Sigmoid colon (tissue), 6 donors: ENCODE measurements at regions not wholly inside any gene's neighbourhood (a gene's known extent, or its start where the extent isn't known, plus 50 kb on each side); places are given as distances from the start of the nearest gene placed in this dataset.

Experiments
- DNase-seq: peaks from one replicate; pipeline ENCODE4 v3.0.0-alpha.2; 2019
- H3K27ac ChIP-seq, 4 donors: fragments of 200-600 bp; sonication (generic); one replicate each; pipeline ENCODE4 v1.5.1; 2016 to 2019; ENCODE audit warnings: mild to moderate bottlenecking in 1 of 4
- H3K27me3 ChIP-seq, 3 donors: fragments of 200-600 bp; sonication (generic); one replicate each; pipeline ENCODE4 v1.5.1; 2019; ENCODE audit warnings: mild to moderate bottlenecking in 1 of 3
- H3K36me3 ChIP-seq, 4 donors: fragments of 200-600 bp; sonication (generic); one replicate each; pipeline ENCODE4 v1.5.1; 2016 to 2019
- H3K4me1 ChIP-seq, 4 donors: fragments of 200-600 bp; sonication (generic); one replicate each; pipeline ENCODE4 v1.5.1; 2017 to 2019
- H3K4me3 ChIP-seq, 4 donors: fragments of 200-600 bp; sonication (generic); one replicate each; pipeline ENCODE4 v1.5.1; 2017 to 2019; ENCODE audit warnings: mild to moderate bottlenecking in 2 of 4, moderate library complexity in 1 of 4
- H3K9me3 ChIP-seq, 4 donors: fragments of 200-600 bp in 3 of 4; sonication (generic) in 3 of 4; one replicate each; pipeline versions ENCODE4 v1.5.1 to v1.6.1; 2013 to 2019
- EP300 ChIP-seq, 4 donors: sonication (generic); formaldehyde crosslinking; IDR thresholded peaks; one replicate each; pipeline ENCODE4 v1.6.1; 2017; ENCODE audit warnings: antibody characterized with exemption in 4 of 4
- POLR2A ChIP-seq, 2 donors: fragments of 450-650 bp; IDR thresholded peaks; one replicate each; pipeline ENCODE4 v1.6.1; 2016; ENCODE audit warnings: antibody characterized with exemption in 2 of 2, mild to moderate bottlenecking in 2 of 2, moderate library complexity in 2 of 2
- POLR2AphosphoS5 ChIP-seq, 4 donors: sonication (generic); formaldehyde crosslinking; IDR thresholded peaks; one replicate each; pipeline ENCODE4 v1.6.1; 2017; ENCODE audit warnings: antibody characterized with exemption in 4 of 4
- WGBS, 2 donors: extraction: QIAGEN DNeasy Blood & Tissue Kit; methylation state at CpG; one replicate each; pipeline ENCODE4 v1.1.7; 2013; 5-methylcytosine and 5-hydroxymethylcytosine counted together
- intact Hi-C: fragments of 100-400 bp; cut with DNase I; formaldehyde crosslinking; loops from one replicate; pipeline ENCODE4 v1.15.1; 2023
- TF ChIP-seq, protein P1 (sequence below), 4 experiments: fragments of 450-650 bp in 3 of 4; fragments of 200-600 bp in 1 of 4; IDR thresholded peaks; one replicate each; pipeline ENCODE4 v1.5.1; 2016 to 2019; ENCODE audit warnings: antibody characterized with exemption in 4 of 4, mild to moderate bottlenecking in 3 of 4, moderate library complexity in 2 of 4
- donor health status: healthy with polysubstance abuse.
- donor health status: healthy.

DNA sequence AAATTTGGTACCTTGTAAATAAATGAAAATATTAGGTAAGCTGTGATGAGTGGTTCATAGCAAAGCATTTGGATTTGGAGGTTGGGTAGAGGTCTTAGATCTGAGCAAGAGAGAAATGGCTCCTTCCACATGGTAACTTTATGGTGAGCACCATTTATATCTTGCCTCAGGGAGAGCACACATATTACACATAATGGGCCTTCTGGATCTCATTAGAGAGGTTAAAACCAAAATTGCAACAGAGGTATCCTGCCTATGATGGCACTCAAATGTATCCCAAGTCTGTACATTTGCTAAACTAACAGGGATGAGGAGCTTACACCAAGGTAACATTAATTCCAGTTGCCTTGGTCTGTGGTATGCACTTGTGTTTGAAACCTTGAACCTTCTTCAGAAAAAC is 87.1 kb upstream of the PUDP start:
- TF ChIP-seq POLR2AphosphoS5 (IDR thresholded peaks at IDR 0.05), result no peak
- no peak for TF ChIP-seq POLR2A (IDR thresholded peaks at IDR 0.05)
- TF ChIP-seq, protein P1, sequence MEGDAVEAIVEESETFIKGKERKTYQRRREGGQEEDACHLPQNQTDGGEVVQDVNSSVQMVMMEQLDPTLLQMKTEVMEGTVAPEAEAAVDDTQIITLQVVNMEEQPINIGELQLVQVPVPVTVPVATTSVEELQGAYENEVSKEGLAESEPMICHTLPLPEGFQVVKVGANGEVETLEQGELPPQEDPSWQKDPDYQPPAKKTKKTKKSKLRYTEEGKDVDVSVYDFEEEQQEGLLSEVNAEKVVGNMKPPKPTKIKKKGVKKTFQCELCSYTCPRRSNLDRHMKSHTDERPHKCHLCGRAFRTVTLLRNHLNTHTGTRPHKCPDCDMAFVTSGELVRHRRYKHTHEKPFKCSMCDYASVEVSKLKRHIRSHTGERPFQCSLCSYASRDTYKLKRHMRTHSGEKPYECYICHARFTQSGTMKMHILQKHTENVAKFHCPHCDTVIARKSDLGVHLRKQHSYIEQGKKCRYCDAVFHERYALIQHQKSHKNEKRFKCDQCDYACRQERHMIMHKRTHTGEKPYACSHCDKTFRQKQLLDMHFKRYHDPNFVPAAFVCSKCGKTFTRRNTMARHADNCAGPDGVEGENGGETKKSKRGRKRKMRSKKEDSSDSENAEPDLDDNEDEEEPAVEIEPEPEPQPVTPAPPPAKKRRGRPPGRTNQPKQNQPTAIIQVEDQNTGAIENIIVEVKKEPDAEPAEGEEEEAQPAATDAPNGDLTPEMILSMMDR (IDR thresholded peaks at IDR 0.05), result no peak
- TF ChIP-seq EP300 (IDR thresholded peaks at IDR 0.05), result no peak
- Histone ChIP-seq H3K27ac (no peak overlapping the region), H3K4me1 (no peaks in the 10 kb centered on the region), H3K4me3 (no peak overlapping the region), H3K36me3 (no peaks in the 10 kb centered on the region), H3K27me3 (no peaks in the 10 kb centered on the region), H3K9me3 (no peaks in the 10 kb centered on the region)
- DNase-seq, result no peak
- intact Hi-C loops, result no loop called here

DNA sequence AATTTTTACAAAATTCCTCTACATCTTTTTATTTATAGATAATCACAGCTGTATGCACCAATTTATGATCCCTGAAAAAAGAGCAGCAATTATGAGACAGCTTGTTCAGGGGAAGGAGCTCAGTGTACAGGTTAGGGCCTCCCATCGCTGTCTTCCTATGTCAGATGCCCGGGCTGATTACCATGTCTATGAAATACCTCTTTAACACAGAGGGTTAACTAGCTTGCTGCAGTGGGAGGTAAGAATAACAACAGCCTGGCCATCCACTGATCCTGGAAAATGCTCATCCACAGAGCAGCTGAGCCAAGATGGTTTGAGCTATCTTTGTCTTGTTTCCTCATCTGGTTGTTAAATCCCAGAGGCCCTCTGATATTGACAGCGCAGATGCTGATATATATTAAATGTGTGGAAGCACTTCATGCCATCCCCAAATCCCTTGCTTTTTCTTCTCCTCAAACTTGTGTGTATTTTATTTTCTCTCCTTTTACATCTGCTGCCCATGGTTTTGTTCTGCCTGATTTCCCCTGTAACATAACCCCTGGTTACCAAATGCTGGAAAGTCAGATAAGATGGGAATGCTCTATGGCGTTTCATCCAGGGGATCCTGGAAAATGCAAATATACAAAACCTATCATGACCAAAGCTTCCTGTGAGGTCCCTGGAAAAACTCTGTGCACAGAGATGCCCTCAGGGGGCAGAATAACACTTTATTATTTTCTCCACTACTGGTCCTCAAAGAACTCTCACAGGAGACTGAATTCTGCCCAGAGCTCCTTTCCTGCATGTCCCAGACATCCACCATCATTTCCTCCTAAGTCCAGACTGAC is 85.8 kb upstream of the PUDP start:
- Histone ChIP-seq H3K27ac (no peak overlapping the region), H3K9me3 (no peaks in the 10 kb centered on the region), H3K4me3 (no peak overlapping the region), H3K4me1 (no peaks in the 10 kb centered on the region), H3K27me3 (no peaks in the 10 kb centered on the region), H3K36me3 (no peaks in the 10 kb centered on the region)
- no peak for DNase-seq
- no peak for TF ChIP-seq EP300 (IDR thresholded peaks at IDR 0.05)
- intact Hi-C loops, result no loop called here
- WGBS, 2 donors, result 89 to 94% methylated on average over 4 of the region's 4 CpGs

DNA sequence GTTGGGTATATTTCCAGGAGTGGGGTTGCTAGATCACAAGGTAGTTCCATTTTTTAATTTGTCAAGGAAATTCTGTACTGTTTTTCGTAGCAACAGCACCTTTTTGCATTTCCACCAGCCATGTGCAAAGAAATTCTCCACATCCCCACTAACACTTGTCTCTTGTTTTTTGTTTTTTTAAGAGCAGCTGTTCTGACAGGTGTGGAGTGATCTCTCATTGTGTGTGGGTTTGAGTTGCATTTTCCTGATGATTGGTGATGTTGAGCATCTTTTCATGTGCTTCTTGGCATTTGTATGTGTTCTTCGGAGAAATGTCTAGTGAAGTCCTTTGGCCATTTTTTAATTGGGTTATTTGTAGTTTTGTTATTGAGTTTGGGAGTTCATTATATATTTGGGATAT is 80.3 kb upstream of the PUDP start:
- WGBS, 2 donors, result 48 to 98% methylated on average over 2 of the region's 2 CpGs
- H3K27ac ChIP-seq, result no peak overlapping the region
- intact Hi-C loops, result no loop called here
- TF ChIP-seq, protein P1 (IDR thresholded peaks at IDR 0.05), result no peak
- no peak for TF ChIP-seq POLR2AphosphoS5 (IDR thresholded peaks at IDR 0.05)
- no peak for TF ChIP-seq POLR2A (IDR thresholded peaks at IDR 0.05)
- TF ChIP-seq EP300 (IDR thresholded peaks at IDR 0.05), result no peak
- no peak overlapping the region for H3K4me3 ChIP-seq
- no peak for DNase-seq
- no peaks in the 10 kb centered on the region for H3K4me1 ChIP-seq
- H3K36me3 ChIP-seq, result no peaks in the 10 kb centered on the region
- H3K9me3 ChIP-seq, result no peaks in the 10 kb centered on the region
- H3K27me3 ChIP-seq, result no peaks in the 10 kb centered on the region

DNA sequence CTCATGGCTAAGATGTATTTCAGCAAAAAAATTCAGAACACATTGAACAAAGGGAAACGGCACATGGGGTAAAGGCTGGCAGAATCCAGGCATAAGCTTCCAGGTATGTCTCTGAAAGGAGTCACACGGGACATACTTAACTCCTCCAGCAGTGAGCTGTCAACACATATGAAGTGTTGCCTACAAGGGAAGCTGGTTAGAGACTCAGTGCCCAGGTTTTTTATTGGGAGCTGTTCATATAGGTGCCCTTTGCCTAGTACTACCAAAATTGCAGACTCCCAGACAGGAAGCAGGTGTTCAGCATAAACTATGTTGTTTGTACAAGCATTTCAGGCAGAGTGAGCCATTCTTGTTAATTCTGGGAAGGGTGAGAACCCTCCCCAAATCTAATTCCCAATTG is 77.4 kb upstream of the PUDP start:
- no peaks in the 10 kb centered on the region for H3K4me1 ChIP-seq
- TF ChIP-seq POLR2AphosphoS5 (IDR thresholded peaks at IDR 0.05), result no peak
- H3K36me3 ChIP-seq, result no peaks in the 10 kb centered on the region
- no peak overlapping the region for H3K4me3 ChIP-seq
- no peaks in the 10 kb centered on the region for H3K27me3 ChIP-seq
- WGBS, 2 donors, result 72 to 76% methylated on average over 2 of the region's 2 CpGs
- intact Hi-C loops, result no loop called here
- no peak for DNase-seq
- H3K27ac ChIP-seq, result no peak overlapping the region
- H3K9me3 ChIP-seq, result no peaks in the 10 kb centered on the region

DNA sequence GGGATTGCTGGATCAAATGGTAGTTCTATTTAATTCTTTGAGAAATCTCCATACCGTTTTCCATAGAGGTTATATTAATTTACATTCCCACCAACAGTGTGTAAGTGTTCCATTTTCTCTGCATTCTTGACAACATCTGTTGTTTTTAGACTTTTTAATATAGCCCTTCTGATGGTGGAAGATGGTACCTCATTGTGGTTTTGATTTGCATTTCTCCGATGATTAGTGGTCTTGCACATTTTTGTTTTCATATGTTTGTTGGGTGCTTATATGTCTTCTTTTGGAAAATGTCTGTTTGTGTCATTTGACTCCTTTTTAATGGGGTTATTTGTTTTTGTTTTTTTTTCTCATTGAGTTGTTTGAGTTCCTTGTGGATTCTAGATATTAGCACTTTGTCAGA is 75.3 kb upstream of the PUDP start:
- no peak for TF ChIP-seq POLR2AphosphoS5 (IDR thresholded peaks at IDR 0.05)
- TF ChIP-seq, protein P1 (IDR thresholded peaks at IDR 0.05), result no peak
- no peak for TF ChIP-seq EP300 (IDR thresholded peaks at IDR 0.05)
- TF ChIP-seq POLR2A (IDR thresholded peaks at IDR 0.05), result no peak
- 76 to 87% methylated on average over 2 of the region's 2 CpGs for WGBS, 2 donors
- no peak for DNase-seq

DNA sequence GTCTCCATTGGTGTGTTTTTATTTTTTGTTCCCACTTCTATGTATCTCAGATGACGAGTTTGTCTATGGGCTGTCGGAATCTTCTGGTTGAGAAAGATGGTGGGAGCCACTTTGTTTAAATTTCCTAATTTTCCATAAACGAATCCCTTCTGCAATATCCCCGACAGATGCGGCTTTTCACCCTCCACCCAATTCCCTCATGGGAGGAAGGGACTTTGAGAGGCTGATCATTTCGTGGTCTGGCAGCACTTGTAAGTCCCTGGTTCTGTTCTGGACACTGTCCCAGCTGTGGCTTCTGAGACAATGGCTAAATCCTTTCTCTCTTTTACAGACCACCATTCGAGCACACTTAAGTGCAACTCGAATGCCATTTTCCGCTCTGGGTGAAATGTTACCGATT is 72.2 kb upstream of the PUDP start:
- Histone ChIP-seq H3K36me3 (no peaks in the 10 kb centered on the region), H3K9me3 (no peaks in the 10 kb centered on the region), H3K27ac (no peak overlapping the region), H3K27me3 (no peaks in the 10 kb centered on the region), H3K4me1 (no peaks in the 10 kb centered on the region), H3K4me3 (no peak overlapping the region)
- TF ChIP-seq, protein P1 (IDR thresholded peaks at IDR 0.05), result no peak
- no peak for TF ChIP-seq POLR2AphosphoS5 (IDR thresholded peaks at IDR 0.05)
- TF ChIP-seq POLR2A (IDR thresholded peaks at IDR 0.05), result no peak
- TF ChIP-seq EP300 (IDR thresholded peaks at IDR 0.05), result no peak
- intact Hi-C loops, result no loop called here
- 85 to 87% methylated on average over 10 of the region's 10 CpGs for WGBS, 2 donors
- DNase-seq, result no peak

More for the DNA sequence above, 75.3 kb upstream of the PUDP start:
- Histone ChIP-seq H3K27me3 (no peaks in the 10 kb centered on the region), H3K4me1 (no peaks in the 10 kb centered on the region), H3K4me3 (no peak overlapping the region), H3K36me3 (no peaks in the 10 kb centered on the region), H3K27ac (no peak overlapping the region), H3K9me3 (no peaks in the 10 kb centered on the region)
- intact Hi-C loops, result no loop called here
